ENCODE measurements at regions not wholly inside any gene's neighbourhood (a gene's known extent, or its start where the extent isn't known, plus 50 kb on each side); places are given as distances from the start of the nearest gene placed in this dataset.

DNA sequence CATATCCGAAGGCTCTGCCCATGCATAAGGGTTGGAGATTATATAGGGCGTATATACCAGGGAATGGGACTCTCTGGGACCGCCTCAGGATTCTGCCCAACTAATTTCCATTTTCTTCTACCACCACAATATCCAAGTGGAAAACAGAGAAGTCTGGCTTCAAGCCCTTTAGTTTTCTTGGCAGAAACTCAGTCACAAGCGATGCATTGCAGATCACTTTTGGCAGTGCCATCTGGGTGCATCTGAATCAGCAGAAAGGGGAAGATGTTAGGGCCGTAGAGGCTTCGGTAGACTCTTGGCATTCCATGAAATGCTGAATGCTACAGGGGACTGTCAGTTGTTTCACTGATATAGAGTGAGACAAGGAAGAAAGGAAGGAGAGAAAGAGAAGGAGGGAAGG, 94.1 kb upstream of the FAM9B start:
- no peaks in the 10 kb centered on the region for H3K9me3 ChIP-seq

DNA sequence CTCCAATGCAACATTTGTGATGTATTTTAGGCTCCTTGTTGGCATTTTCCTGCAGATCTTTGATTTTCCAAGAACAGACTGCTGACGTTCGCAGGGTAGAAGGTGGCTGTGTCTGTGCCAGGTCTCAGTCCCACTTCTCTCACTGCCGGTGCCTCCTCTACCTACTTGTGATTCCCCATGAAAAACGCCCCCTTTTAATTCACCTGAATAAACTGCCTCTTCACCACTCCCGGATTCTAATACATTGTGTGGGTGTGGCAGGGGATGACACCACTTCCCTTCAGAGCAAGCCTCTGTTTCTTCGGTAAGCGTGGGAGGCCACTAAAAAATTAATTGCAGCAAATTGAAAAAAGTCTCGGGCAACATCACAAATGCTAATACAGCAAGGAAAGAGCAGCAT, 96.1 kb upstream of the FAM9B start:
- no peak overlapping the region for H3K4me3 ChIP-seq (ENCODE audit: low read depth in 1 of 2, low read length in 1 of 2)
- H3K4me1 ChIP-seq (ENCODE audit: control insufficient read depth in 1 of 2, insufficient read depth in 1 of 2, low read depth in 1 of 2, low read length in 1 of 2): no peaks in the 10 kb centered on the region
- TF ChIP-seq, protein P1, sequence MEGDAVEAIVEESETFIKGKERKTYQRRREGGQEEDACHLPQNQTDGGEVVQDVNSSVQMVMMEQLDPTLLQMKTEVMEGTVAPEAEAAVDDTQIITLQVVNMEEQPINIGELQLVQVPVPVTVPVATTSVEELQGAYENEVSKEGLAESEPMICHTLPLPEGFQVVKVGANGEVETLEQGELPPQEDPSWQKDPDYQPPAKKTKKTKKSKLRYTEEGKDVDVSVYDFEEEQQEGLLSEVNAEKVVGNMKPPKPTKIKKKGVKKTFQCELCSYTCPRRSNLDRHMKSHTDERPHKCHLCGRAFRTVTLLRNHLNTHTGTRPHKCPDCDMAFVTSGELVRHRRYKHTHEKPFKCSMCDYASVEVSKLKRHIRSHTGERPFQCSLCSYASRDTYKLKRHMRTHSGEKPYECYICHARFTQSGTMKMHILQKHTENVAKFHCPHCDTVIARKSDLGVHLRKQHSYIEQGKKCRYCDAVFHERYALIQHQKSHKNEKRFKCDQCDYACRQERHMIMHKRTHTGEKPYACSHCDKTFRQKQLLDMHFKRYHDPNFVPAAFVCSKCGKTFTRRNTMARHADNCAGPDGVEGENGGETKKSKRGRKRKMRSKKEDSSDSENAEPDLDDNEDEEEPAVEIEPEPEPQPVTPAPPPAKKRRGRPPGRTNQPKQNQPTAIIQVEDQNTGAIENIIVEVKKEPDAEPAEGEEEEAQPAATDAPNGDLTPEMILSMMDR (IDR thresholded peaks at IDR 0.05): no peak
- no peak overlapping the region for H3K27ac ChIP-seq
- no peaks in the 10 kb centered on the region for H3K36me3 ChIP-seq
- H3K9me3 ChIP-seq: no peaks in the 10 kb centered on the region
- H3K27me3 ChIP-seq: no peaks in the 10 kb centered on the region

More for the DNA sequence above, 94.1 kb upstream of the FAM9B start:
- no peaks in the 10 kb centered on the region for H3K27me3 ChIP-seq
- no peak overlapping the region for H3K27ac ChIP-seq
- no peak overlapping the region for H3K4me3 ChIP-seq (ENCODE audit: low read depth in 1 of 2, low read length in 1 of 2)
- no peaks in the 10 kb centered on the region for H3K36me3 ChIP-seq
- H3K4me1 ChIP-seq (ENCODE audit: control insufficient read depth in 1 of 2, insufficient read depth in 1 of 2, low read depth in 1 of 2, low read length in 1 of 2): no peaks in the 10 kb centered on the region
- TF ChIP-seq, protein P1 (IDR thresholded peaks at IDR 0.05): no peak

DNA sequence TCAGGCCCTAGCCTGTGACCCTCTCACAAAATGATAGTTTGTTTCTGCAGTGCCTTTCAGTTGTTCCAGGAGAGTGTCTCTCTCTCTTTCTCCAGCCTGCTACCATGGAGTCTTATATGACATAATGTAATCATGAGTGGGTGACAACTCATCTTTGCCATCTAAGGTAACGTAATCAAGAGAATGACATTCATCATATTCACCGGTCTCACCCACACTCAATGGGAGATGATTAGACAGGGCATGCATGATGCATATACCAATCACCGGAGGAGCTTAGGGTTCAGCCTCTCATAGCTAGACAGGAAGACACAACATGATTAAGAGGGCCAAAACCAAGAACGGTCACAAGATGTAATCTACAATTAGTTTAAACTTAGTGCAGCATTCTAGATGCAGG, 97.1 kb upstream of the FAM9B start:
- Histone ChIP-seq H3K4me1 (ENCODE audit: control insufficient read depth in 1 of 2, insufficient read depth in 1 of 2, low read depth in 1 of 2, low read length in 1 of 2) (no peaks in the 10 kb centered on the region), H3K27ac (no peak overlapping the region), H3K36me3 (no peaks in the 10 kb centered on the region), H3K27me3 (no peaks in the 10 kb centered on the region), H3K4me3 (ENCODE audit: low read depth in 1 of 2, low read length in 1 of 2) (no peak overlapping the region), H3K9me3 (no peaks in the 10 kb centered on the region)
- TF ChIP-seq, protein P1 (IDR thresholded peaks at IDR 0.05): no peak

DNA sequence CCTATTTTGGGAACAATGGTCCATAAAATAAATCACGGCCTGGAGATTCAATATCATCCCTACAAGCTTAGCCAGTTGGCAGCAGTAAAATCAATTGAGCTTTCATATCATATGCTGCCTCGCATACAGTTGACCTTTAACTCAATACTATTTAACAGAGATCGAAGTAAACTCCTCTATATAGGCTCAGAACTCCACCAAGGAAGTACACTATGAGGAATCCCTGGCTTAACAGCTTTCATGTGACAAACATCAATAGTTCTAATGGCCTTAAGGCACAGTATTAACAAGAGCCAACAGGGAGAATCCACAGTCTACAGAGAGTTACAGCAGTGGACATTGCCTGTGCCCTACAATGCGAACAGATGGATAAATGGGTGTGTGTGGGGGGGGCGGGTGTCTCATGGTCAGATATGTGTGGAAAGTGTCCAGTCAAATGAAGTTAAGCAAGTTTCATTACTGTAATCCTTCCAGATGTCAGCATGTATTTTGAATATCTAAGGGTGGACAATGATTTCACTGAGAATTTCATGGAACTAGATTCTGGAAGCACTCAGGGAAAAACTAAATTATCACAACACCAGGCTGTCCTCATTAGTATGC, 98.2 kb upstream of the FAM9B start:
- Histone ChIP-seq H3K4me3 (ENCODE audit: low read depth in 1 of 2, low read length in 1 of 2) (no peak overlapping the region), H3K4me1 (ENCODE audit: control insufficient read depth in 1 of 2, insufficient read depth in 1 of 2, low read depth in 1 of 2, low read length in 1 of 2) (no peaks in the 10 kb centered on the region), H3K36me3 (no peaks in the 10 kb centered on the region), H3K27me3 (no peaks in the 10 kb centered on the region), H3K27ac (no peak overlapping the region), H3K9me3 (no peaks in the 10 kb centered on the region)
- TF ChIP-seq, protein P1 (IDR thresholded peaks at IDR 0.05): no peak

DNA sequence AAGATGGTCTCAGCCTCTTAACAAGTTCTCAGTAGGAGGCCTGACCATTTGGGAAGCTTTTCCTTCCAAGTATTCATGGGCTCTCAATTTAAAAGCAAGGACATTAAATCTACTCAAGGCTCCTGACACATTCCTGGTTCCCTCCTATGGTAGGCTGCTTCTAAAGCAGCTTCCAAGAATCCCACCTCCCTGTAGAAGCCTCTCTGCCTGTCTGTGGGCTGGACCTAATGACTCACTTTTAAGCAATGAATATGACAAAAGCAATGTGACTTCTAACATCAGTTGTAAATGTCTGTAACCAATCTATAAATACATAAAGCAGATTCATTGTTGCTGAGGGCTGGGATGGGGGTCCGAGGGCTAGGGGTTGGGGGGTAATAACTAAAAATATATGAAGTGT, 99.5 kb upstream of the FAM9B start:
- Histone ChIP-seq H3K9me3 (no peaks in the 10 kb centered on the region), H3K4me1 (ENCODE audit: control insufficient read depth in 1 of 2, insufficient read depth in 1 of 2, low read depth in 1 of 2, low read length in 1 of 2) (no peaks in the 10 kb centered on the region), H3K27ac (no peak overlapping the region), H3K27me3 (no peaks in the 10 kb centered on the region), H3K4me3 (ENCODE audit: low read depth in 1 of 2, low read length in 1 of 2) (no peak overlapping the region), H3K36me3 (no peaks in the 10 kb centered on the region)
- TF ChIP-seq, protein P1 (IDR thresholded peaks at IDR 0.05): no peak

DNA sequence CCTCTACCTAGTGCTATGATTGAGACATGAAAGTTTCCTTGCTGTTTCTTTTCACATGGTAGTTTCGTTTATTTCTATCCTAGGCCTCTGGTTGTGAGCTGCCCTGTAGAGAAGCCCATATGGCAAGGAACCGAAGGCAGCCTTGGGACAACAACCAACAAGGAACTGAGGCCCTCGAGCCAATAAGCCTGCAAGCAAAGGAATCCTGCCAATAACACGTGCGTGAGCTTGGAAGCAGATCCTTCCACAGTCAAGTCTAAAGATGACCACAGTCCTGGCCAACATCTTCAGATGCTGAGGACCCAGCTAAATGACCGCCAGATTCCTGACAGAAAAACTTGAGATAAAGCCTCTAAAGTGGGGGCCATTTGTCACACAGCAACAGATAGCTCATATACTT, 100.4 kb upstream of the FAM9B start:
- Histone ChIP-seq H3K36me3 (no peaks in the 10 kb centered on the region), H3K9me3 (no peaks in the 10 kb centered on the region), H3K4me3 (ENCODE audit: low read depth in 1 of 2, low read length in 1 of 2) (no peak overlapping the region), H3K27me3 (no peaks in the 10 kb centered on the region), H3K4me1 (ENCODE audit: control insufficient read depth in 1 of 2, insufficient read depth in 1 of 2, low read depth in 1 of 2, low read length in 1 of 2) (no peaks in the 10 kb centered on the region), H3K27ac (no peak overlapping the region)
- TF ChIP-seq, protein P1 (IDR thresholded peaks at IDR 0.05): no peak

Measured in neutrophil (primary cell).